ENCODE measurements at regions not wholly inside any gene's neighbourhood (a gene's known extent, or its start where the extent isn't known, plus 50 kb on each side); places are given as distances from the start of the nearest gene placed in this dataset.

GRCh38 chr6:153272201-153272980, 141.3 kb upstream of the RGS17 start:
- no peaks in the 10 kb centered on the region for H3K27me3 ChIP-seq
- intact Hi-C loops (cut with DNase I), result no loop called here
- TF ChIP-seq POLR2A (IDR thresholded peaks at IDR 0.05), result no peak
- TF ChIP-seq CTCF (IDR thresholded peaks at IDR 0.05), result no peak
- TF ChIP-seq EP300 (IDR thresholded peaks at IDR 0.05), result no peak
- TF ChIP-seq POLR2AphosphoS5 (IDR thresholded peaks at IDR 0.05), result no peak
- no peak for DNase-seq
- H3K36me3 ChIP-seq, result no peaks in the 10 kb centered on the region
- no peak overlapping the region for H3K27ac ChIP-seq
- H3K9me3 ChIP-seq, result peaks cover 0 to 1% (median 0%) of the 10 kb centered on the region in 4 donors
- 78 to 82% methylated on average over 5 of the region's 5 CpGs for WGBS, 2 donors
- no peaks in the 10 kb centered on the region for H3K4me1 ChIP-seq
- H3K4me3 ChIP-seq, result no peak overlapping the region

GRCh38 chr6:153263489-153263888, 132.4 kb upstream of the RGS17 start:
- Histone ChIP-seq H3K4me1 (no peaks in the 10 kb centered on the region), H3K9me3 (no peaks in the 10 kb centered on the region), H3K27ac (no peak overlapping the region), H3K36me3 (no peaks in the 10 kb centered on the region), H3K27me3 (no peaks in the 10 kb centered on the region), H3K4me3 (no peak overlapping the region)
- intact Hi-C loops (cut with DNase I), result no loop called here
- WGBS, 2 donors, result 77 to 87% methylated on average over 5 of the region's 5 CpGs
- DNase-seq, result no peak
- TF ChIP-seq POLR2A (IDR thresholded peaks at IDR 0.05) (no peak), CTCF (IDR thresholded peaks at IDR 0.05) (no peak), EP300 (IDR thresholded peaks at IDR 0.05) (no peak), POLR2AphosphoS5 (IDR thresholded peaks at IDR 0.05) (no peak)

- intact Hi-C loops (cut with DNase I), result no loop called here
- H3K4me1 ChIP-seq, result no peaks in the 10 kb centered on the region
- no peak overlapping the region for H3K4me3 ChIP-seq
- no peaks in the 10 kb centered on the region for H3K27me3 ChIP-seq
- TF ChIP-seq POLR2AphosphoS5 (IDR thresholded peaks at IDR 0.05) (no peak), EP300 (IDR thresholded peaks at IDR 0.05) (no peak), CTCF (IDR thresholded peaks at IDR 0.05) (no peak), POLR2A (IDR thresholded peaks at IDR 0.05) (no peak)
- no peak overlapping the region for H3K27ac ChIP-seq
- no peak for DNase-seq
- no peaks in the 10 kb centered on the region for H3K9me3 ChIP-seq
- no peaks in the 10 kb centered on the region for H3K36me3 ChIP-seq
Measured at GRCh38 chr6:153251326-153251725, 120.2 kb upstream of the RGS17 start.

GRCh38 chr6:153237670-153238069, 106.6 kb upstream of the RGS17 start:
- Histone ChIP-seq H3K4me3 (no peak overlapping the region), H3K27ac (no peak overlapping the region), H3K27me3 (no peaks in the 10 kb centered on the region), H3K4me1 (no peaks in the 10 kb centered on the region), H3K36me3 (no peaks in the 10 kb centered on the region), H3K9me3 (no peaks in the 10 kb centered on the region)
- DNase-seq, result no peak
- no peak for TF ChIP-seq POLR2A (IDR thresholded peaks at IDR 0.05)
- TF ChIP-seq CTCF (IDR thresholded peaks at IDR 0.05), result no peak
- no peak for TF ChIP-seq EP300 (IDR thresholded peaks at IDR 0.05)
- TF ChIP-seq POLR2AphosphoS5 (IDR thresholded peaks at IDR 0.05), result no peak
- intact Hi-C loops (cut with DNase I), result no loop called here
- 68 to 74% methylated on average over 3 of the region's 3 CpGs for WGBS, 2 donors
